HEK293 (cell line): ENCODE measurements at regions not wholly inside any gene's neighbourhood (a gene's known extent, or its start where the extent isn't known, plus 50 kb on each side); places are given as distances from the start of the nearest gene placed in this dataset.

Source experiments
- CTCF ChIP-seq: fragments of 450-650 bp; formaldehyde crosslinking; IDR thresholded peaks from 2 replicates; pipeline ENCODE4 v1.5.1; 2016; ENCODE audit warnings: missing biosample characterization, missing genetic modification characterization
- ZNF24 ChIP-seq: fragments of 450-650 bp; formaldehyde crosslinking; IDR thresholded peaks from 2 replicates; pipeline ENCODE4 v1.5.1; 2016; ENCODE audit warnings: missing biosample characterization, missing genetic modification characterization

GRCh38 chr1:55571767-55572166 lies 356.6 kb upstream of the USP24 start:
- TF ChIP-seq ZNF24 (no peak), CTCF (no peak)
